ENCODE measurements at regions not wholly inside any gene's neighbourhood (a gene's known extent, or its start where the extent isn't known, plus 50 kb on each side); places are given as distances from the start of the nearest gene placed in this dataset.

DNA sequence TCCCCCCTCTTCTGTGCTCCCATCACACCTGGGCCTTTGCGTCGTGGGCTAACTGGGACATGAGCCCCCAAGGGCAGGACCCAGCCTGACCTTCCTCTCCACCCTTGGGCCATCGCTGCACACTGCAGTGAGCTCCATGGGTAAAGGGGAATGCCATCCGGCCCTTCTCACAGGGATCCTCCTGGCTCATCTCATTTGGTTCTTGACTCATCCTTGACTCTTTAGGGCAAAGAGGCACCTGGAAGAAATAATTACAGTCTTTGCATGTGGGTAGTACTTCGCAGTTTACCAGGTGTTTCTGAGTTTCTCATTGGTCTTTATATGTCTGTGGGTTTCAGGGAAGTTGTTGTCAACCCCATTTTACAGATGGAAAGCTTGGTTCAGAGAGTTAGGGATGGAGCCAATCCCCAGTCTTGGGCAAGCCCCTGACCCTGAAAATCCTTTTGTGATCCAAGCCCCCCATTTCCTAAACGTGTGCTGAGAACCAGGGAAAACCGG, 59.3 kb upstream of the ID3 start:
- ChIA-PET POLR2A (no interaction called here), CTCF (interaction anchor here (1.0 to 6.8 kb wide), 4 partner anchors 15 to 75 kb away, joined by 3 to 52 read pairs (median 11); no protein-coding TSS in a partner anchor)
- DNase-seq (ENCODE audit: low read depth, low spot score), result no peak
- H3K4me3 ChIP-seq (ENCODE audit: low read depth, low read length), result no peak overlapping the region
- TF ChIP-seq, protein P1, sequence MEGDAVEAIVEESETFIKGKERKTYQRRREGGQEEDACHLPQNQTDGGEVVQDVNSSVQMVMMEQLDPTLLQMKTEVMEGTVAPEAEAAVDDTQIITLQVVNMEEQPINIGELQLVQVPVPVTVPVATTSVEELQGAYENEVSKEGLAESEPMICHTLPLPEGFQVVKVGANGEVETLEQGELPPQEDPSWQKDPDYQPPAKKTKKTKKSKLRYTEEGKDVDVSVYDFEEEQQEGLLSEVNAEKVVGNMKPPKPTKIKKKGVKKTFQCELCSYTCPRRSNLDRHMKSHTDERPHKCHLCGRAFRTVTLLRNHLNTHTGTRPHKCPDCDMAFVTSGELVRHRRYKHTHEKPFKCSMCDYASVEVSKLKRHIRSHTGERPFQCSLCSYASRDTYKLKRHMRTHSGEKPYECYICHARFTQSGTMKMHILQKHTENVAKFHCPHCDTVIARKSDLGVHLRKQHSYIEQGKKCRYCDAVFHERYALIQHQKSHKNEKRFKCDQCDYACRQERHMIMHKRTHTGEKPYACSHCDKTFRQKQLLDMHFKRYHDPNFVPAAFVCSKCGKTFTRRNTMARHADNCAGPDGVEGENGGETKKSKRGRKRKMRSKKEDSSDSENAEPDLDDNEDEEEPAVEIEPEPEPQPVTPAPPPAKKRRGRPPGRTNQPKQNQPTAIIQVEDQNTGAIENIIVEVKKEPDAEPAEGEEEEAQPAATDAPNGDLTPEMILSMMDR (IDR thresholded peaks at IDR 0.05; ENCODE audit: insufficient read depth, low read length, missing control alignments), result no peak

DNA sequence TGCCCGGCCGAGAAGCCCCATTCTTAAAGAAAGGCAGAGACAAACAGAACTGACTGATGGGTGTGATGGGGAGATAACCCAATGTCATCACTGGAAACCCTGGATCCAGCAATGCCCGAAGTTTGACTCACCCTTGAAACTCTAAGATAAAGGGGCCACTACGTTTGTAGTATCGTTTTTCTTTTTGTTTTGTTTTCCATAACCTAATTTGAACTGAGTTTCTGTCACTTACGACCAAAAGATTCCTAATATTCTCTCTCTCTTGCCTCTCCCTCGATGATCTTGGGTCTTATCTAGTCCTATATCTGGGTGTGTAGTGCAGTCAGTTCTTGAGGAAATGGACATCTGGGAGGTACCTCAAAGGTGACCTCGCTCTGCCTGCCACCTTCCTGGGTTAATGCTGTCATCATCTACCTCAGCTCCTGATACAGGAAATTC, 57.8 kb upstream of the ID3 start:
- DNase-seq (ENCODE audit: low read depth, low spot score), result no peak
- no peak overlapping the region for H3K4me3 ChIP-seq (ENCODE audit: low read depth, low read length)
- ChIA-PET CTCF (interaction anchor here (2.9 to 6.8 kb wide), 2 partner anchors 17 to 20 kb away, joined by 19 to 52 read pairs; no protein-coding TSS in a partner anchor), POLR2A (no interaction called here)
- TF ChIP-seq, protein P1 (IDR thresholded peaks at IDR 0.05; ENCODE audit: insufficient read depth, low read length, missing control alignments), result no peak

DNA sequence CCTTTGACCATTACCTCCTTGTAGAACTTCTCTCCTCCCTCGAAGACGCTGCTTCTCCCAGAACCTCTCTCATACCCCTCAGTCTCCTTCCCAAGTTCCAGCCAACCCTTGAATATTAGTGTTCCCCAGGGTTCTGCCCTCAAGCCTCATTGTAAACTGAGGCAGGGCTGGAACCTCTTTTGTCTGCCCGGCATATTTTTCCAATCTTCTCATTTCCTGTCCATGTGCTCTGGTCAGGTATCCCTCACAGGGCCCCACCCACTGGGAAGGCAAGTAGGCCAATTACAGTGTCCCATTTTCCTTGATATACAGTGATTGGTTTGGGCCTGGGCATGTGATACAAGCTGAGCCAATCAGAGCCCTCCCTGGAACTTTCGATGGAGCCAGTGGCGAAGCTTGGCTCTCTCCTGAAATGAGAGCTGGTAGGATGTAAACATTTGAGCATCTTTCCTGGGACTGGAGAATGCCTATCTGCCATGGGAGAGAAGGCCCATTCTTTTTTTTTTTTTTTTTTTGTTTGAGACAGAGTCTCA, 57.1 kb upstream of the ID3 start:
- ChIA-PET CTCF (interaction anchor here (6.8 kb wide), 1 partner anchor 17 kb away, joined by 52 read pairs; no protein-coding TSS in a partner anchor), POLR2A (no interaction called here)
- H3K4me3 ChIP-seq (ENCODE audit: low read depth, low read length), result no peak overlapping the region
- TF ChIP-seq, protein P1 (IDR thresholded peaks at IDR 0.05; ENCODE audit: insufficient read depth, low read length, missing control alignments), result no peak
- DNase-seq (ENCODE audit: low read depth, low spot score), result no peak

DNA sequence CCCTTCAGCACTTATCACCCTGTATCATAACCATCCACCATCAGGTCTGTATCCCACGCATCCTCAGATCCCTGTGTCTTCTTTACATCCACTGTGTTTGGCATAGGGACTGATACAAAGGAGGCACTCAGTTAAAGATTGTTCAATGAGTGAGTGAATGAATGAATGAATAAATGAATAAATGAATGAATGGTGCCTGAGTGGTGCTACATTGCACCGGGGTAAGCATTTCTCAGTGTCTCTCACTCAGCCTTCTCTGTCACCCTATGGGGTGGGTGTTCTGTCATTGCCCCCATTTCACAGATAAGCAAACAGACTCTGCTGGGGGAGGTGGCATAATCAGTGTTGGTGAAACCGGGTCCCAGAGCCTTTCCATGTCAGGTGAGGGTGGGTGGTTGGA, 56.6 kb upstream of the ID3 start:
- ChIA-PET CTCF (no interaction called here), POLR2A (no interaction called here)
- TF ChIP-seq, protein P1 (IDR thresholded peaks at IDR 0.05; ENCODE audit: insufficient read depth, low read length, missing control alignments), result no peak
- no peak for DNase-seq (ENCODE audit: low read depth, low spot score)
- H3K4me3 ChIP-seq (ENCODE audit: low read depth, low read length), result no peak overlapping the region

DNA sequence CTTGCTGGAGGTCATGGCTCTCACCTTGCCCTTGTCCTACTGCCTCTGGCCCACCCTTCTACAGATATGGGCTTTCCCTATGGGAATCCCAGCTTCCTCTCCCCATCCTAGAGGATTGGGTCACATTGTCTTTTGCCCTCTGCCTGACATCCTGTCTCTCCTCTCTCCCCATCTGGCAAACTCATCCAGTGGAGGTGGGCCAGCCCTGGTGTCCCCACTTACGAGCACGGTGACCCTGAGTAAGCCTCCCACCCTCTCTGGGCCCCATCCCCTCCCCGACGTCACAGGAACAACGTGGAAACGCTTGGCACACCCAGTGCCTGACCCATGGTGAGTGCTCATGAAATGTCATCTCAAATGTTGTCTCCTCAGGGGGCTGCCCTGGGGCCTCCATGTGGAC, 56.1 kb upstream of the ID3 start:
- ChIA-PET CTCF (interaction anchor here (6.3 kb wide), 1 partner anchor 18 kb away, joined by 43 read pairs; no protein-coding TSS in a partner anchor), POLR2A (no interaction called here)
- H3K4me3 ChIP-seq (ENCODE audit: low read depth, low read length), result no peak overlapping the region
- TF ChIP-seq, protein P1 (IDR thresholded peaks at IDR 0.05; ENCODE audit: insufficient read depth, low read length, missing control alignments), result no peak
- DNase-seq (ENCODE audit: low read depth, low spot score), result no peak

DNA sequence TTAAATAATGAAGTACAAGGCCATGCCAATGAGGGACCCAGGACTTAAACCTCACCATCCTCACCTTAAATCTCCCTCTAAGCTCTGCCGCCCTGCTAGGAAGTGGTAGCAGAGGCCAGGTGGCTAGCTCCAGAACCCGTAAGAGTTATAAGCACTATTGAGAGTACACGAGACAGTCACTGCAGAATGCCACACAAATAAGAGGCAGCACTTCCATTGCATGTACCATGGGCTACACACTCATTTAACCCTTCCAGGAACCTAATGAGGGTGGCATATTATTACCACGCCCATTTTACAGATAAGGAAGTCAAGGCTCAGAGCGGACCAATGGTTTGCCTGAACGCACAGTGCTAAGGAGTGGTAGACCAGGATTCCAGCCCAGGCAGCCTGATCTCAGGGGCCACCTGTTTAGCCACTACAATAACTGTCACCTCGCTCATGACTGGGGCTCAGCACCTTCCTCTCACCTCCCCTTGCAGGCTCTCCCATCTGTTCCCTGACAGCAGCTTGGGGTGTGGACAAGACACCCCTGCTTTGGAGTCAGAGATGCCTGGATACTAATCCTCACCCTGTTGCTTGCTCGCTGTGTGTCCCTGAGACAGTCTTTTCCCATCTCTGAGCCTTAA, 54.8 kb upstream of the ID3 start:
- TF ChIP-seq, protein P1 (IDR thresholded peaks at IDR 0.05; ENCODE audit: insufficient read depth, low read length, missing control alignments), result no peak
- no peak overlapping the region for H3K4me3 ChIP-seq (ENCODE audit: low read depth, low read length)
- ChIA-PET CTCF (interaction anchor here (6.3 kb wide), 1 partner anchor 19 kb away, joined by 43 read pairs; no protein-coding TSS in a partner anchor), POLR2A (no interaction called here)
- DNase-seq (ENCODE audit: low read depth, low spot score), result no peak
